Activated CD4-positive, alpha-beta T cell treated with anti-CD3 and anti-CD28 coated beads, Interleukin-2, amount 10 ng/mL, durations not matched to agents 24 days and 14 days (primary cell): ENCODE measurements at regions not wholly inside any gene's neighbourhood (a gene's known extent, or its start where the extent isn't known, plus 50 kb on each side); places are given as distances from the start of the nearest gene placed in this dataset.
"Not testable (repeated sequence)": the region's sequence is repeated elsewhere in the genome, so short reads cannot be mapped to it uniquely, and the experiment has no call there.

ENCODE experiments used
- DNase-seq: peaks from one replicate; pipeline ENCODE4 v3.0.0; 2022
- H3K27ac Mint-ChIP-seq: one replicate; pipeline ENCODE4 v1.8.0; 2022; ENCODE audit warnings: mild to moderate bottlenecking, mixed read lengths
- H3K27me3 Mint-ChIP-seq: one replicate; pipeline ENCODE4 v1.8.0; 2022; ENCODE audit warnings: mixed read lengths
- H3K36me3 Mint-ChIP-seq: one replicate; pipeline ENCODE4 v1.8.0; 2022; ENCODE audit warnings: low read depth, mild to moderate bottlenecking, mixed read lengths
- H3K4me1 Mint-ChIP-seq: one replicate; pipeline ENCODE4 v1.8.0; 2021; ENCODE audit warnings: mixed read lengths
- H3K4me3 Mint-ChIP-seq: one replicate; pipeline ENCODE4 v1.8.0; 2022; ENCODE audit warnings: mild to moderate bottlenecking, moderate library complexity, mixed read lengths
- H3K9me3 Mint-ChIP-seq: one replicate; pipeline ENCODE4 v1.8.0; 2021; ENCODE audit warnings: mixed read lengths
- intact Hi-C: fragments of 100-400 bp; cut with micrococcal nuclease; formaldehyde crosslinking; loops from one replicate; pipeline ENCODE4 v1.15.1; 2023

- intact Hi-C loops, result no loop called here
- Mint-ChIP-seq H3K9me3 (peaks cover 21% of the 10 kb centered on the region), H3K27ac (no peak overlapping the region), H3K4me1 (peaks cover 43% of the 10 kb centered on the region), H3K4me3 (no peak overlapping the region), H3K27me3 (no peaks in the 10 kb centered on the region), H3K36me3 (peaks cover 6% of the 10 kb centered on the region)
- DNase-seq, result no peak
Observed at GRCh38 chr10:3964516-3964915, 179.5 kb upstream of the KLF6 start.

GRCh38 chr10:3963191-3963673, 178.2 kb upstream of the KLF6 start:
- Mint-ChIP-seq H3K4me3 (no peak overlapping the region), H3K4me1 (peaks cover 42% of the 10 kb centered on the region), H3K9me3 (peaks cover 21% of the 10 kb centered on the region), H3K27ac (no peak overlapping the region), H3K36me3 (peaks cover 6% of the 10 kb centered on the region), H3K27me3 (no peaks in the 10 kb centered on the region)
- DNase-seq, result peak; percentile 54
- intact Hi-C loops, result no loop called here

- Mint-ChIP-seq H3K27ac (peak overlapping the region; percentile 73), H3K36me3 (no peaks in the 10 kb centered on the region), H3K4me1 (peaks cover 33% of the 10 kb centered on the region), H3K4me3 (peak overlapping the region; percentile 19), H3K27me3 (no peaks in the 10 kb centered on the region), H3K9me3 (peaks cover 6% of the 10 kb centered on the region)
- peak; percentile 86 for DNase-seq
- intact Hi-C loops, result no loop called here
Observed at GRCh38 chr10:3961082-3961481, 176.1 kb upstream of the KLF6 start.

GRCh38 chr10:3960496-3960895, 175.5 kb upstream of the KLF6 start:
- Mint-ChIP-seq H3K36me3 (no peaks in the 10 kb centered on the region), H3K27me3 (no peaks in the 10 kb centered on the region), H3K27ac (no peak overlapping the region), H3K4me1 (peaks cover 33% of the 10 kb centered on the region), H3K4me3 (no peak overlapping the region), H3K9me3 (peaks cover 5% of the 10 kb centered on the region)
- intact Hi-C loops, result no loop called here
- no peak for DNase-seq

- H3K36me3 Mint-ChIP-seq, result no peaks in the 10 kb centered on the region
- DNase-seq, result no peak
- H3K27ac Mint-ChIP-seq, result peak overlapping the region; percentile 13
- no peaks in the 10 kb centered on the region for H3K9me3 Mint-ChIP-seq
- peaks cover 33% of the 10 kb centered on the region for H3K4me1 Mint-ChIP-seq
- H3K27me3 Mint-ChIP-seq, result no peaks in the 10 kb centered on the region
- intact Hi-C loops, result no loop called here
- H3K4me3 Mint-ChIP-seq, result no peak overlapping the region
Observed at GRCh38 chr10:3959370-3960325, 174.6 kb upstream of the KLF6 start.

GRCh38 chr10:3958472-3958996, 173.5 kb upstream of the KLF6 start:
- H3K27ac Mint-ChIP-seq, result no peak overlapping the region
- DNase-seq, result no peak
- no peaks in the 10 kb centered on the region for H3K27me3 Mint-ChIP-seq
- H3K4me1 Mint-ChIP-seq, result peaks cover 28% of the 10 kb centered on the region
- no peaks in the 10 kb centered on the region for H3K36me3 Mint-ChIP-seq
- peaks cover 2% of the 10 kb centered on the region for H3K9me3 Mint-ChIP-seq
- no peak overlapping the region for H3K4me3 Mint-ChIP-seq
- intact Hi-C loops, result no loop called here

GRCh38 chr10:3955955-3956617, 171.1 kb upstream of the KLF6 start:
- DNase-seq, result no peak
- H3K27ac Mint-ChIP-seq, result no peak overlapping the region
- H3K4me3 Mint-ChIP-seq, result no peak overlapping the region
- intact Hi-C loops, result no loop called here
- H3K27me3 Mint-ChIP-seq, result no peaks in the 10 kb centered on the region
- H3K36me3 Mint-ChIP-seq, result no peaks in the 10 kb centered on the region
- peaks cover 18% of the 10 kb centered on the region for H3K4me1 Mint-ChIP-seq
- H3K9me3 Mint-ChIP-seq, result peaks cover 5% of the 10 kb centered on the region

- no peak for DNase-seq
- no peak overlapping the region for H3K27ac Mint-ChIP-seq
- H3K4me3 Mint-ChIP-seq, result no peak overlapping the region
- H3K36me3 Mint-ChIP-seq, result no peaks in the 10 kb centered on the region
- H3K9me3 Mint-ChIP-seq, result peaks cover 5% of the 10 kb centered on the region
- peaks cover 15% of the 10 kb centered on the region for H3K4me1 Mint-ChIP-seq
- no peaks in the 10 kb centered on the region for H3K27me3 Mint-ChIP-seq
- intact Hi-C loops, result no loop called here
Observed at GRCh38 chr10:3955493-3955892, 170.5 kb upstream of the KLF6 start.

- Mint-ChIP-seq H3K36me3 (no peaks in the 10 kb centered on the region), H3K4me1 (peaks cover 15% of the 10 kb centered on the region), H3K4me3 (no peak overlapping the region), H3K27me3 (no peaks in the 10 kb centered on the region), H3K27ac (no peak overlapping the region), H3K9me3 (peaks cover 5% of the 10 kb centered on the region)
- intact Hi-C loops, result no loop called here
- no peak for DNase-seq
Observed at GRCh38 chr10:3954615-3955014, 169.6 kb upstream of the KLF6 start.

GRCh38 chr10:3954007-3954406, 169.0 kb upstream of the KLF6 start:
- DNase-seq, intact Hi-C loops, H3K27me3 Mint-ChIP-seq, H3K36me3 Mint-ChIP-seq, H3K27ac Mint-ChIP-seq, H3K4me3 Mint-ChIP-seq, H3K9me3 Mint-ChIP-seq: not testable (repeated sequence)
- peaks cover 14% of the 10 kb centered on the region for H3K4me1 Mint-ChIP-seq

GRCh38 chr10:3951993-3952392, 167.0 kb upstream of the KLF6 start:
- intact Hi-C loops, result no loop called here
- Mint-ChIP-seq H3K27me3 (no peaks in the 10 kb centered on the region), H3K36me3 (no peaks in the 10 kb centered on the region), H3K9me3 (peaks cover 5% of the 10 kb centered on the region), H3K4me1 (peaks cover 28% of the 10 kb centered on the region), H3K27ac (no peak overlapping the region), H3K4me3 (no peak overlapping the region)
- no peak for DNase-seq

GRCh38 chr10:3950676-3951275, 165.8 kb upstream of the KLF6 start:
- intact Hi-C loops, result no loop called here
- peaks cover 5% of the 10 kb centered on the region for H3K9me3 Mint-ChIP-seq
- H3K4me3 Mint-ChIP-seq, result no peak overlapping the region
- H3K36me3 Mint-ChIP-seq, result no peaks in the 10 kb centered on the region
- no peaks in the 10 kb centered on the region for H3K27me3 Mint-ChIP-seq
- peak; percentile 71 for DNase-seq
- peak overlapping the region; percentile 18 for H3K27ac Mint-ChIP-seq
- H3K4me1 Mint-ChIP-seq, result peaks cover 38% of the 10 kb centered on the region

GRCh38 chr10:3949711-3950110, 164.7 kb upstream of the KLF6 start:
- H3K9me3 Mint-ChIP-seq, result peaks cover 8% of the 10 kb centered on the region
- intact Hi-C loops, result loop anchor here (2.0 to 5.0 kb wide), 3 partner anchors 23 to 703 kb away; no protein-coding TSS in a partner anchor
- H3K27me3 Mint-ChIP-seq, result no peaks in the 10 kb centered on the region
- peak overlapping the region; percentile 49 for H3K27ac Mint-ChIP-seq
- DNase-seq, result no peak
- H3K36me3 Mint-ChIP-seq, result peaks cover 3% of the 10 kb centered on the region
- H3K4me3 Mint-ChIP-seq, result no peak overlapping the region
- peaks cover 45% of the 10 kb centered on the region for H3K4me1 Mint-ChIP-seq
